Spleen (tissue), 7 donors: ENCODE measurements at regions not wholly inside any gene's neighbourhood (a gene's known extent, or its start where the extent isn't known, plus 50 kb on each side); places are given as distances from the start of the nearest gene placed in this dataset.
"Not testable (repeated sequence)": the region's sequence is repeated elsewhere in the genome, so short reads cannot be mapped to it uniquely, and the experiment has no call there.

Source experiments
- CTCF ChIP-seq, 11 experiments: fragments of 200-600 bp in 7 of 11; fragments of 450-650 bp in 4 of 11; sonication (generic) in 4 of 11; IDR thresholded peaks in 8 of 11; conservative IDR thresholded peaks in 3 of 11; 1 replicate in 7 of 11; 2 replicates in 4 of 11; pipeline versions ENCODE4 v1.4.0 to v1.8.0; 2016 to 2021; ENCODE audit warnings: antibody characterized with exemption in 11 of 11, inconsistent platforms in 4 of 11, mild to moderate bottlenecking in 1 of 11
- POLR2A ChIP-seq, 3 donors: fragments of 450-650 bp; IDR thresholded peaks; one replicate each; pipeline ENCODE4 v1.5.1; 2017; ENCODE audit warnings: antibody characterized with exemption in 3 of 3, mild to moderate bottlenecking in 1 of 3
- POLR2AphosphoS5 ChIP-seq, 3 donors: sonication (generic); formaldehyde crosslinking; IDR thresholded peaks; one replicate each; pipeline ENCODE4 v1.5.1; 2017; ENCODE audit warnings: antibody characterized with exemption in 3 of 3
- donor health status: DM: no; HTN: no; CAD: no; lungs with moderate emphysema.
- donor health status: DM: no; HTN: no; CAD: no.
- donor health status: DM: no; HTN: no; CAD: no.

- TF ChIP-seq POLR2A (IDR thresholded peaks at IDR 0.05); CTCF (IDR thresholded peaks at IDR 0.05 in 8 of 11, conservative IDR thresholded peaks at IDR 0.05 in 3 of 11); POLR2AphosphoS5 (IDR thresholded peaks at IDR 0.05): not testable (repeated sequence)
These were observed 127.9 kb downstream of the POTEM start for GRCh38 chr14:19095167-19095566.
